ENCODE measurements at regions not wholly inside any gene's neighbourhood (a gene's known extent, or its start where the extent isn't known, plus 50 kb on each side); places are given as distances from the start of the nearest gene placed in this dataset.

DNA sequence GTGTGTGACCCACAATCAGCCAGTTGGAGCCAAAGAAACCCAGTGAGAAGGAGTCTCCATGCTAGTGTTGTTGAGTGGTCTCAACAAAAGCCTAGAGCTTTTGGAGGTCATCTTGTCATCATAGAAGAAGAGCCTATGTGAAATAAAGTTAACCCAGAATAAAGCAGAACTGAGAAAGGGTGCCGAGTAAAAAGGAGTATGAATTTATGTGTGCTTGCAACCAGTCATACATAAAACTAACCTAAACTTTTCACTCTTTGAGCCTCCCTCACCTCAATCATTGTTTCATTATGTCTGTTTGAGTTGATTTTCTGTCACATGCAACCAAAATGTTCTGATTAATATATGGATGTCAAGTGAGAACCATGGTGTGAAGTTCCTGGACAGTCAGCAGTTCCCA is 599.3 kb upstream of the ZEB2 start:
- TF ChIP-seq, protein P1, sequence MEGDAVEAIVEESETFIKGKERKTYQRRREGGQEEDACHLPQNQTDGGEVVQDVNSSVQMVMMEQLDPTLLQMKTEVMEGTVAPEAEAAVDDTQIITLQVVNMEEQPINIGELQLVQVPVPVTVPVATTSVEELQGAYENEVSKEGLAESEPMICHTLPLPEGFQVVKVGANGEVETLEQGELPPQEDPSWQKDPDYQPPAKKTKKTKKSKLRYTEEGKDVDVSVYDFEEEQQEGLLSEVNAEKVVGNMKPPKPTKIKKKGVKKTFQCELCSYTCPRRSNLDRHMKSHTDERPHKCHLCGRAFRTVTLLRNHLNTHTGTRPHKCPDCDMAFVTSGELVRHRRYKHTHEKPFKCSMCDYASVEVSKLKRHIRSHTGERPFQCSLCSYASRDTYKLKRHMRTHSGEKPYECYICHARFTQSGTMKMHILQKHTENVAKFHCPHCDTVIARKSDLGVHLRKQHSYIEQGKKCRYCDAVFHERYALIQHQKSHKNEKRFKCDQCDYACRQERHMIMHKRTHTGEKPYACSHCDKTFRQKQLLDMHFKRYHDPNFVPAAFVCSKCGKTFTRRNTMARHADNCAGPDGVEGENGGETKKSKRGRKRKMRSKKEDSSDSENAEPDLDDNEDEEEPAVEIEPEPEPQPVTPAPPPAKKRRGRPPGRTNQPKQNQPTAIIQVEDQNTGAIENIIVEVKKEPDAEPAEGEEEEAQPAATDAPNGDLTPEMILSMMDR (tag by site-specific recombination; IDR thresholded peaks at IDR 0.05), result no peak
- TF ChIP-seq GFI1B (tag by site-specific recombination; IDR thresholded peaks at IDR 0.05) (no peak), KLF1 (tag by site-specific recombination; IDR thresholded peaks at IDR 0.05) (no peak), ZSCAN30 (tag by site-specific recombination; IDR thresholded peaks at IDR 0.05) (no peak), ZBTB17 (tag by site-specific recombination; IDR thresholded peaks at IDR 0.05) (no peak), ZNF266 (tag by site-specific recombination; IDR thresholded peaks at IDR 0.05; ENCODE audit: low read depth) (no peak), ZNF133 (tag by site-specific recombination; IDR thresholded peaks at IDR 0.05) (no peak), ZBTB8A (tag by site-specific recombination; IDR thresholded peaks at IDR 0.05) (no peak), MZF1 (tag by site-specific recombination; IDR thresholded peaks at IDR 0.05; ENCODE audit: borderline replicate concordance) (no peak)
- TF ChIP-seq, protein P2, sequence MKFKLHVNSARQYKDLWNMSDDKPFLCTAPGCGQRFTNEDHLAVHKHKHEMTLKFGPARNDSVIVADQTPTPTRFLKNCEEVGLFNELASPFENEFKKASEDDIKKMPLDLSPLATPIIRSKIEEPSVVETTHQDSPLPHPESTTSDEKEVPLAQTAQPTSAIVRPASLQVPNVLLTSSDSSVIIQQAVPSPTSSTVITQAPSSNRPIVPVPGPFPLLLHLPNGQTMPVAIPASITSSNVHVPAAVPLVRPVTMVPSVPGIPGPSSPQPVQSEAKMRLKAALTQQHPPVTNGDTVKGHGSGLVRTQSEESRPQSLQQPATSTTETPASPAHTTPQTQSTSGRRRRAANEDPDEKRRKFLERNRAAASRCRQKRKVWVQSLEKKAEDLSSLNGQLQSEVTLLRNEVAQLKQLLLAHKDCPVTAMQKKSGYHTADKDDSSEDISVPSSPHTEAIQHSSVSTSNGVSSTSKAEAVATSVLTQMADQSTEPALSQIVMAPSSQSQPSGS (tag by site-specific recombination; IDR thresholded peaks at IDR 0.05; ENCODE audit: low read depth), result no peak
- TF ChIP-seq, protein P3, sequence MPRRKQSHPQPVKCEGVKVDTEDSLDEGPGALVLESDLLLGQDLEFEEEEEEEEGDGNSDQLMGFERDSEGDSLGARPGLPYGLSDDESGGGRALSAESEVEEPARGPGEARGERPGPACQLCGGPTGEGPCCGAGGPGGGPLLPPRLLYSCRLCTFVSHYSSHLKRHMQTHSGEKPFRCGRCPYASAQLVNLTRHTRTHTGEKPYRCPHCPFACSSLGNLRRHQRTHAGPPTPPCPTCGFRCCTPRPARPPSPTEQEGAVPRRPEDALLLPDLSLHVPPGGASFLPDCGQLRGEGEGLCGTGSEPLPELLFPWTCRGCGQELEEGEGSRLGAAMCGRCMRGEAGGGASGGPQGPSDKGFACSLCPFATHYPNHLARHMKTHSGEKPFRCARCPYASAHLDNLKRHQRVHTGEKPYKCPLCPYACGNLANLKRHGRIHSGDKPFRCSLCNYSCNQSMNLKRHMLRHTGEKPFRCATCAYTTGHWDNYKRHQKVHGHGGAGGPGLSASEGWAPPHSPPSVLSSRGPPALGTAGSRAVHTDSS (tag by site-specific recombination; IDR thresholded peaks at IDR 0.05), result no peak

Data from HEK293 (cell line).